Thoracic aorta (tissue), 2 donors: ENCODE measurements at regions not wholly inside any gene's neighbourhood (a gene's known extent, or its start where the extent isn't known, plus 50 kb on each side); places are given as distances from the start of the nearest gene placed in this dataset.

Source experiments
- ATAC-seq: fragments of 150-250 bp; one replicate; pipeline ENCODE4 v1.8.0; 2017; ENCODE audit warnings: low read depth; ENCODE audit not compliant: insufficient number of reproducible peaks, low FRiP score
- DNase-seq: peaks from one replicate; pipeline ENCODE4 v3.0.0-alpha.2; 2020; ENCODE audit warnings: low spot score
- H3K27ac ChIP-seq, 2 donors: fragments of 200-600 bp; sonication (generic); 1 replicate in 1 of 2; 2 replicates in 1 of 2; pipeline ENCODE4 v1.5.1; 2016; ENCODE audit warnings: mild to moderate bottlenecking in 2 of 2, moderate library complexity in 2 of 2
- H3K27me3 ChIP-seq: fragments of 200-600 bp; sonication (generic); replicated peaks from 2 replicates; pipeline ENCODE4 v1.6.0; 2016; ENCODE audit warnings: mild to moderate bottlenecking; ENCODE audit not compliant: insufficient read depth
- H3K36me3 ChIP-seq: fragments of 200-600 bp; sonication (generic); one replicate; pipeline ENCODE4 v1.5.1; 2016
- H3K4me1 ChIP-seq, 2 donors: fragments of 200-600 bp; sonication (generic); 1 replicate in 1 of 2; 2 replicates in 1 of 2; pipeline versions ENCODE4 v1.5.1 to v1.6.0; 2016; ENCODE audit warnings: low read depth in 2 of 2, mild to moderate bottlenecking in 1 of 2; ENCODE audit not compliant: control insufficient read depth in 1 of 2
- H3K4me3 ChIP-seq: fragments of 200-600 bp; sonication (generic); 2 replicates; pipeline ENCODE4 v1.5.1; 2016; ENCODE audit warnings: mild to moderate bottlenecking
- H3K9me3 ChIP-seq: fragments of 200-600 bp; sonication (generic); 2 replicates; pipeline ENCODE4 v1.5.1; 2016
- TF ChIP-seq, protein P1 (sequence below): fragments of 200-600 bp; sonication (generic); IDR thresholded peaks from one replicate; pipeline ENCODE4 v1.5.1; 2019; ENCODE audit warnings: antibody characterized with exemption

GRCh38 chr12:3398196-3398789, 92.7 kb upstream of the PRMT8 start:
- no peaks in the 10 kb centered on the region for H3K9me3 ChIP-seq
- TF ChIP-seq, protein P1, sequence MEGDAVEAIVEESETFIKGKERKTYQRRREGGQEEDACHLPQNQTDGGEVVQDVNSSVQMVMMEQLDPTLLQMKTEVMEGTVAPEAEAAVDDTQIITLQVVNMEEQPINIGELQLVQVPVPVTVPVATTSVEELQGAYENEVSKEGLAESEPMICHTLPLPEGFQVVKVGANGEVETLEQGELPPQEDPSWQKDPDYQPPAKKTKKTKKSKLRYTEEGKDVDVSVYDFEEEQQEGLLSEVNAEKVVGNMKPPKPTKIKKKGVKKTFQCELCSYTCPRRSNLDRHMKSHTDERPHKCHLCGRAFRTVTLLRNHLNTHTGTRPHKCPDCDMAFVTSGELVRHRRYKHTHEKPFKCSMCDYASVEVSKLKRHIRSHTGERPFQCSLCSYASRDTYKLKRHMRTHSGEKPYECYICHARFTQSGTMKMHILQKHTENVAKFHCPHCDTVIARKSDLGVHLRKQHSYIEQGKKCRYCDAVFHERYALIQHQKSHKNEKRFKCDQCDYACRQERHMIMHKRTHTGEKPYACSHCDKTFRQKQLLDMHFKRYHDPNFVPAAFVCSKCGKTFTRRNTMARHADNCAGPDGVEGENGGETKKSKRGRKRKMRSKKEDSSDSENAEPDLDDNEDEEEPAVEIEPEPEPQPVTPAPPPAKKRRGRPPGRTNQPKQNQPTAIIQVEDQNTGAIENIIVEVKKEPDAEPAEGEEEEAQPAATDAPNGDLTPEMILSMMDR, result no peak
- no peak overlapping the region for H3K4me3 ChIP-seq
- no peak overlapping the region for H3K27ac ChIP-seq
- ATAC-seq (no peak), DNase-seq (no peak)
- H3K27me3 ChIP-seq, result no peaks in the 10 kb centered on the region
- H3K36me3 ChIP-seq, result no peaks in the 10 kb centered on the region
- H3K4me1 ChIP-seq, result no peaks in the 10 kb centered on the region

DNA sequence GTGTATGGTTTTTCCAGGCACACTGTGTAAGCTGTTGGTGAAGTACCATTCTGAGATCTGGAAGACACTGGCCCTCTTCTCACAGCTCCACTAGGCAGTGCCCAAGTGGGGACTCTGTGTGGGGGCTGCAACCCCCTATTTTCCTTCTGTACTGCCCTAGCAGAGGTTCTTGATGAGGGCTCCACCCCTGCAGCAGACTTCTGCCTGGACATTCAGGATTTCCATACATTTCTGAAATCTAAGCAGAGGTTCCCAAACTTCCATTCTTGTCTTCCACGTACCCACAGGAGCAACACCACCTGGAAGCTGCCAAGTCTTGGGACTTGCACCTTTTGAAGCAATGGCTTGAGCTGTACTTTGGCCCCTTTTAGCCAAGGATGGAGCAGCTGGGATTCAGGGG, 85.2 kb upstream of the PRMT8 start:
- Histone ChIP-seq H3K27ac (no peak overlapping the region), H3K27me3 (no peaks in the 10 kb centered on the region), H3K4me1 (no peaks in the 10 kb centered on the region), H3K4me3 (no peak overlapping the region), H3K9me3 (peaks cover 23% of the 10 kb centered on the region), H3K36me3 (no peaks in the 10 kb centered on the region)
- ATAC-seq (no peak), DNase-seq (no peak)
- TF ChIP-seq, protein P1, result no peak

DNA sequence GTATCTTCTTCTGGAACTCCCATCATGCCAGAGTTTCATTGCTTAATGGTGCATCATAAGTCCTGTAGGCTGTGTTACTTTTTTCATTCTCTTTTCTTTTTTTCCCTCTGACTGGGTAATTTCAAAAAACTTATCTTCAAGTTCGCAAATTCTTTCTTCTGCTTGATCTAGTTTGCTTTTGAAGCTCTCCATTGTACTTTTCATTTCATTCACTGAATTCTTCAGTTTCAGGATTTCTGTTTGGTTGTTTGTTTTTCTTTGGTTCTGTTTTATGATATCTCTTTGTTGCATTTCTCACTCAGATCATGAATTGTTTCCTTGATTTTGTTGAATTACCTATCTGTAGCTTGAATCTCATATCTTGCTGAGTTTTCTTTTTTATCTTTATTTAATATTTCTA, 83.3 kb upstream of the PRMT8 start:
- TF ChIP-seq, protein P1, result no peak
- H3K27ac ChIP-seq, result no peak overlapping the region
- DNase-seq (no peak), ATAC-seq (no peak)
- no peaks in the 10 kb centered on the region for H3K27me3 ChIP-seq
- no peaks in the 10 kb centered on the region for H3K4me1 ChIP-seq
- H3K36me3 ChIP-seq, result no peaks in the 10 kb centered on the region
- H3K9me3 ChIP-seq, result peaks cover 23% of the 10 kb centered on the region
- H3K4me3 ChIP-seq, result no peak overlapping the region

DNA sequence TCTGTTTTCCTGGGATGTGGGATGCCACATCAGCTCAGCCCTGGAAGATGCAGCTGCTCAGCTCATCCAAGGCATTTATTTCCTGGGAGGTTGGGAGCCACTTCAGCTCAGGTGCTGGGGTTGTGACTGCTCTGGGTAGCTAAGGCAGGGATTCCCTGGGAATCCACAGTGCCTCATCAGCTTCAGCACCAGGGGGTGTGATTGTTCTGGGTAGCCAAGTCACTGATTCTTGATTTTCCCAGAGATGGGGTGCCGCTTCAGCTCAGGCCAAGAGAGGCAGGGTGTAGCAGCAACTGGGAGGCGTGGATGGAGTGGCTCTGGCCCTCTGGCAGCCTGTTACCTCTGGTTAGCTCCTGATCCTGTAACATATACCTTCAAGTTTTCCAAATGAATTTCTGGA, 81.3 kb upstream of the PRMT8 start:
- DNase-seq (no peak), ATAC-seq (no peak)
- Histone ChIP-seq H3K4me3 (no peak overlapping the region), H3K27ac (no peak overlapping the region), H3K4me1 (no peaks in the 10 kb centered on the region), H3K27me3 (no peaks in the 10 kb centered on the region), H3K36me3 (no peaks in the 10 kb centered on the region), H3K9me3 (peaks cover 23% of the 10 kb centered on the region)
- TF ChIP-seq, protein P1, result no peak

GRCh38 chr12:3416159-3416558, 74.8 kb upstream of the PRMT8 start:
- ATAC-seq, result no peak
- no peak for DNase-seq

More at GRCh38 chr12:3416159-3416558, 74.8 kb upstream of the PRMT8 start:
- Histone ChIP-seq H3K9me3 (no peaks in the 10 kb centered on the region), H3K4me1 (no peaks in the 10 kb centered on the region), H3K27me3 (no peaks in the 10 kb centered on the region), H3K4me3 (no peak overlapping the region), H3K27ac (no peak overlapping the region), H3K36me3 (no peaks in the 10 kb centered on the region)
- TF ChIP-seq, protein P1, result no peak
